GM12878 (cell line): ENCODE measurements at regions not wholly inside any gene's neighbourhood (a gene's known extent, or its start where the extent isn't known, plus 50 kb on each side); places are given as distances from the start of the nearest gene placed in this dataset.

Source experiments
- ATAC-seq: fragments of 200-7000 bp; cut with Tn5 transposase; 3 replicates; pipeline ENCODE4 v1.9.1; 2020; ENCODE audit warnings: mild to moderate bottlenecking, moderate library complexity
- BruUV-seq: library from RNA; stranded (reverse); fragments of 400-500 nt; replicated peaks from 2 replicates; lab custom pipeline; 2021; lab: Mats Ljungman, UMichigan
- CTCF ChIA-PET: fragments of 300-600 bp; sonication (Branson Sonifier 250); formaldehyde crosslinking; extraction: SDS; loops from one replicate; lab custom pipeline; 2021; ENCODE audit warnings: inconsistent platforms; lab: Yijun Ruan, JAX
- POLR2A ChIA-PET: fragments of 350-600 bp; formaldehyde crosslinking; extraction: SDS; loops from one replicate; lab custom pipeline; 2021; ENCODE audit warnings: inconsistent platforms; lab: Charles Lee
- RAD21 ChIA-PET: fragments of 300-600 bp; sonication (Branson Sonifier 250); formaldehyde crosslinking; loops from one replicate; lab custom pipeline; 2023; ENCODE audit warnings: antibody characterized with exemption; ENCODE audit not compliant: unreplicated experiment; lab: Charles Lee
- SMC1A ChIA-PET: fragments of 300-600 bp; sonication (Branson Sonifier 250); formaldehyde crosslinking; loops from one replicate; lab custom pipeline; 2023; ENCODE audit not compliant: unreplicated experiment, uncharacterized antibody; lab: Charles Lee
- DNase-seq: peaks from one replicate; pipeline ENCODE4 v3.0.0-alpha.2; 2011; ENCODE audit warnings: low read depth, low spot score
- FAIRE-seq: peaks from 3 replicates; lab custom pipeline; 2011; peaks lifted over from hg19 to GRCh38; lab: Jason Lieb, UNC
- H2AFZ ChIP-seq: 2 replicates; pipeline ENCODE4 v1.6.0; 2011; ENCODE audit warnings: low read depth, low read length, control low read depth; ENCODE audit not compliant: control insufficient read depth
- H3K27ac ChIP-seq: 2 replicates; pipeline ENCODE4 v1.5.1; 2011; ENCODE audit warnings: control low read depth; ENCODE audit not compliant: control insufficient read depth, insufficient read depth
- H3K27me3 ChIP-seq, 2 experiments: replicated peaks in 1 of 2; 2 replicates each; pipeline versions ENCODE4 v1.6.0 to v1.6.1; 2011; ENCODE audit warnings: low read length in 1 of 2; ENCODE audit not compliant: control insufficient read depth in 2 of 2, insufficient read depth in 2 of 2
- H3K36me3 ChIP-seq, 2 experiments: 2 replicates each; pipeline ENCODE4 v1.5.1; 2011; ENCODE audit warnings: low read length in 1 of 2; ENCODE audit not compliant: control insufficient read depth in 2 of 2, insufficient read depth in 2 of 2
- H3K4me1 ChIP-seq: 2 replicates; pipeline ENCODE4 v1.6.1; 2011; ENCODE audit warnings: mild to moderate bottlenecking, low read length, moderate library complexity, mixed read lengths; ENCODE audit not compliant: control insufficient read depth, insufficient read depth
- H3K4me2 ChIP-seq: 2 replicates; pipeline ENCODE4 v1.6.0; 2011; ENCODE audit warnings: control low read depth; ENCODE audit not compliant: control insufficient read depth, insufficient read depth
- H3K4me3 ChIP-seq: fragments of 200-600 bp; sonication (generic); 2 replicates; pipeline ENCODE4 v1.5.1; 2016
- H3K79me2 ChIP-seq: 2 replicates; pipeline ENCODE4 v1.6.0; 2011; ENCODE audit warnings: low read length; ENCODE audit not compliant: control insufficient read depth, insufficient read depth
- H3K9ac ChIP-seq: 2 replicates; pipeline ENCODE4 v1.8.0; 2011; ENCODE audit warnings: low read length, control low read depth, mixed read lengths; ENCODE audit not compliant: control insufficient read depth, insufficient read depth
- H3K9me3 ChIP-seq: replicated peaks from 3 replicates; pipeline ENCODE4 v1.5.1; 2011; ENCODE audit warnings: mild to moderate bottlenecking, low read length; ENCODE audit not compliant: control insufficient read depth, insufficient read depth
- H4K20me1 ChIP-seq: 2 replicates; pipeline ENCODE4 v1.6.0; 2011; ENCODE audit not compliant: control insufficient read depth, insufficient read depth
- BRCA1 ChIP-seq: IDR thresholded peaks from 2 replicates; pipeline ENCODE4 v1.6.1; 2011; ENCODE audit warnings: low read depth, low read length, improper control_type of control experiment
- DPF2 ChIP-seq: fragments of 450-650 bp; IDR thresholded peaks from 2 replicates; pipeline ENCODE4 v1.6.1; 2017; ENCODE audit warnings: mild to moderate bottlenecking
- EGR1 ChIP-seq, 2 experiments: IDR thresholded peaks; 1 replicate in 1 of 2; 2 replicates in 1 of 2; pipeline ENCODE4 v1.6.1; 2011 to 2012; ENCODE audit warnings: low read depth in 2 of 2, low read length in 2 of 2, borderline replicate concordance in 1 of 2, mild to moderate bottlenecking in 1 of 2, moderate library complexity in 1 of 2
- ESRRA ChIP-seq: IDR thresholded peaks from 2 replicates; pipeline ENCODE4 v1.6.1; 2012; ENCODE audit warnings: mild to moderate bottlenecking, low read length, improper control_type of control experiment
- ETV6 ChIP-seq, 2 experiments: fragments of 450-650 bp in 1 of 2; IDR thresholded peaks in 1 of 2; conservative IDR thresholded peaks in 1 of 2; 2 replicates each; pipeline ENCODE4 v1.6.1; 2014; ENCODE audit warnings: antibody characterized with exemption in 1 of 2, borderline replicate concordance in 1 of 2, low read depth in 1 of 2, mild to moderate bottlenecking in 1 of 2, moderate library complexity in 1 of 2
- HDGF ChIP-seq: fragments of 450-650 bp; IDR thresholded peaks from 2 replicates; pipeline ENCODE4 v1.6.1; 2016; ENCODE audit warnings: antibody characterized with exemption
- IKZF2 ChIP-seq, 2 experiments: fragments of 450-650 bp; IDR thresholded peaks; 2 replicates each; pipeline ENCODE4 v1.6.1; 2017; ENCODE audit warnings: mild to moderate bottlenecking in 2 of 2, moderate library complexity in 2 of 2
- JUNB ChIP-seq: IDR thresholded peaks from 2 replicates; pipeline ENCODE4 v1.6.1; 2016; ENCODE audit warnings: antibody characterized with exemption, mild to moderate bottlenecking
- MEF2B ChIP-seq: fragments of 450-650 bp; IDR thresholded peaks from 2 replicates; pipeline ENCODE4 v1.6.1; 2018; ENCODE audit warnings: mild to moderate bottlenecking, moderate library complexity; ENCODE audit not compliant: partially characterized antibody, poor library complexity, severe bottlenecking
- MTA2 ChIP-seq: fragments of 450-650 bp; IDR thresholded peaks from 2 replicates; pipeline ENCODE4 v1.6.1; 2016; ENCODE audit warnings: low read depth, mild to moderate bottlenecking, moderate library complexity
- MXI1 ChIP-seq: fragments of 150-350 bp; IDR thresholded peaks from 2 replicates; pipeline ENCODE4 v1.6.1; 2011; ENCODE audit warnings: low read depth, mild to moderate bottlenecking, inconsistent platforms, low read length, improper control_type of control experiment
- MYB ChIP-seq: fragments of 150-350 bp; IDR thresholded peaks from 2 replicates; pipeline ENCODE4 v1.6.1; 2014; ENCODE audit warnings: mild to moderate bottlenecking, low read depth, low read length, borderline replicate concordance
- NFXL1 ChIP-seq: fragments of 450-650 bp; IDR thresholded peaks from 2 replicates; pipeline ENCODE4 v1.6.1; 2017; ENCODE audit warnings: antibody characterized with exemption, mild to moderate bottlenecking, borderline replicate concordance
- POLR2AphosphoS2 ChIP-seq: IDR thresholded peaks from 2 replicates; pipeline ENCODE4 v1.6.1; 2011; ENCODE audit warnings: low read depth, mild to moderate bottlenecking, low read length, improper control_type of control experiment, moderate library complexity
- RAD21 ChIP-seq: IDR thresholded peaks from 2 replicates; pipeline ENCODE4 v1.6.1; 2011; ENCODE audit warnings: mild to moderate bottlenecking, low read depth, low read length, moderate library complexity; ENCODE audit not compliant: insufficient read depth
- SMAD5 ChIP-seq: IDR thresholded peaks from 2 replicates; pipeline ENCODE4 v1.6.1; 2016; ENCODE audit warnings: antibody characterized with exemption, low read depth
- SPI1 ChIP-seq: IDR thresholded peaks from 2 replicates; pipeline ENCODE4 v1.6.1; 2011; ENCODE audit warnings: low read depth, mild to moderate bottlenecking, low read length, moderate library complexity, borderline replicate concordance; ENCODE audit not compliant: insufficient read depth
- ZNF217 ChIP-seq: fragments of 450-650 bp; IDR thresholded peaks from 2 replicates; pipeline ENCODE4 v1.6.1; 2017; ENCODE audit warnings: antibody characterized with exemption, mild to moderate bottlenecking
- WGBS: methylation state at CpG from one replicate; pipeline ENCODE4 v1.1.6; 2016; ENCODE audit warnings: low lambda C conversion rate; ENCODE audit not compliant: insufficient replicate concordance, insufficient coverage; ENCODE audit errors: missing lambda C conversion rate; 5-methylcytosine and 5-hydroxymethylcytosine counted together
- in situ Hi-C: fragments of 300-500 bp; cut with MboI; formaldehyde crosslinking; loops from 9 replicates; pipeline ENCODE4 v1.14.3; 2018; ENCODE audit warnings: mixed read lengths
- intact Hi-C: fragments of 100-400 bp; cut with micrococcal nuclease; formaldehyde crosslinking; loops from one replicate; pipeline ENCODE4 v1.14.2; 2022; ENCODE audit not compliant: unreplicated experiment
- TF ChIP-seq, protein P1 (sequence below): fragments of 450-650 bp; IDR thresholded peaks from 2 replicates; pipeline ENCODE4 v1.6.1; 2017; ENCODE audit warnings: antibody characterized with exemption, mild to moderate bottlenecking, moderate library complexity

DNA sequence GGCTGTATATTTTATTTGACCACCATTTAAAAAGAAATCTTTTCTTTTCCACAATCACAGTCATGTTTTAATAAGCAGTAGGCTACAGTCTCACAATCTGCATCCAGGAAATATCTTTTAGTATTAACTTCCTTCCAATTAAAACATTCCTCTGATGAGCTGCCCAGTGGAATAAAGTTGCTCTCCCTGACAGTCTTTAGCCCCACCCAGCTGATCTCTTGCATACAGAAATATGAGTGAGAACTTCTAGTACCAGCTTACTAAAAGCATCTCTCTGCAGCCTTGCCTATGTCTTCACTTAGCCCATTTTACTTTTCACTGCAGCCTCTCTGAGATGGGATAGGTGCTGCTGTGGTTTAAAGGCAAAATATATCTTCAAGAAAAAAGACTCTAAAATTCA lies 143.4 kb upstream of the ANO3 start (continued):
- TF ChIP-seq, protein P1, sequence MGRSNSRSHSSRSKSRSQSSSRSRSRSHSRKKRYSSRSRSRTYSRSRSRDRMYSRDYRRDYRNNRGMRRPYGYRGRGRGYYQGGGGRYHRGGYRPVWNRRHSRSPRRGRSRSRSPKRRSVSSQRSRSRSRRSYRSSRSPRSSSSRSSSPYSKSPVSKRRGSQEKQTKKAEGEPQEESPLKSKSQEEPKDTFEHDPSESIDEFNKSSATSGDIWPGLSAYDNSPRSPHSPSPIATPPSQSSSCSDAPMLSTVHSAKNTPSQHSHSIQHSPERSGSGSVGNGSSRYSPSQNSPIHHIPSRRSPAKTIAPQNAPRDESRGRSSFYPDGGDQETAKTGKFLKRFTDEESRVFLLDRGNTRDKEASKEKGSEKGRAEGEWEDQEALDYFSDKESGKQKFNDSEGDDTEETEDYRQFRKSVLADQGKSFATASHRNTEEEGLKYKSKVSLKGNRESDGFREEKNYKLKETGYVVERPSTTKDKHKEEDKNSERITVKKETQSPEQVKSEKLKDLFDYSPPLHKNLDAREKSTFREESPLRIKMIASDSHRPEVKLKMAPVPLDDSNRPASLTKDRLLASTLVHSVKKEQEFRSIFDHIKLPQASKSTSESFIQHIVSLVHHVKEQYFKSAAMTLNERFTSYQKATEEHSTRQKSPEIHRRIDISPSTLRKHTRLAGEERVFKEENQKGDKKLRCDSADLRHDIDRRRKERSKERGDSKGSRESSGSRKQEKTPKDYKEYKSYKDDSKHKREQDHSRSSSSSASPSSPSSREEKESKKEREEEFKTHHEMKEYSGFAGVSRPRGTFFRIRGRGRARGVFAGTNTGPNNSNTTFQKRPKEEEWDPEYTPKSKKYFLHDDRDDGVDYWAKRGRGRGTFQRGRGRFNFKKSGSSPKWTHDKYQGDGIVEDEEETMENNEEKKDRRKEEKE: no peak
- TF ChIP-seq SMAD5: no peak
- TF ChIP-seq DPF2: no peak
- no peak for TF ChIP-seq NFXL1
- no peak for TF ChIP-seq RAD21
- no peak for TF ChIP-seq HDGF
- TF ChIP-seq ETV6 (conservative IDR thresholded peaks at IDR 0.05 in 1 of 2, IDR thresholded peaks at IDR 0.05 in 1 of 2; ENCODE audit: borderline replicate concordance in 1 of 2, low read depth in 1 of 2): no peak

GRCh38 chr11:26191193-26191592 lies 140.7 kb upstream of the ANO3 start:
- no peak overlapping the region for H3K4me3 ChIP-seq
- ChIA-PET RAD21 (no interaction called here), CTCF (no interaction called here), POLR2A (no interaction called here), SMC1A (no interaction called here)
- H3K79me2 ChIP-seq: no peaks in the 10 kb centered on the region
- no peaks in the 10 kb centered on the region for H3K27me3 ChIP-seq
- ATAC-seq (peak; percentile 57), FAIRE-seq (no peak), DNase-seq (no peak)
- in situ Hi-C loops: no loop called here
- no TSS peak for BruUV-seq
- H3K9me3 ChIP-seq: no peaks in the 10 kb centered on the region
- H3K36me3 ChIP-seq: no peaks in the 10 kb centered on the region
- H3K4me1 ChIP-seq: no peaks in the 10 kb centered on the region
- H3K27ac ChIP-seq: no peak overlapping the region
- intact Hi-C loops: no loop called here
- no peak overlapping the region for H2AFZ ChIP-seq
- no peaks in the 10 kb centered on the region for H4K20me1 ChIP-seq
- no peak for TF ChIP-seq EGR1 (IDR thresholded peaks at IDR 0.05; ENCODE audit: borderline replicate concordance in 1 of 2, low read depth in 2 of 2, low read length in 2 of 2)
- TF ChIP-seq MYB: no peak
- TF ChIP-seq JUNB: peak; percentile 75
- no peak for TF ChIP-seq ESRRA
- no peak for TF ChIP-seq MXI1
- no peak for TF ChIP-seq MEF2B
- TF ChIP-seq IKZF2 (IDR thresholded peaks at IDR 0.05): 0 out of 4 replicates have a peak, but pooled peaks of 1 of the 2 experiments have one; percentile 13
- no peak for TF ChIP-seq BRCA1
- peak; percentile 53; the same call in 1 of the 2 replicates for TF ChIP-seq SPI1
- TF ChIP-seq MTA2: no peak
- TF ChIP-seq ZNF217: no peak
- no peak for TF ChIP-seq POLR2AphosphoS2
- WGBS: 23% methylated on average over 6 of the region's 6 CpGs
- no peak overlapping the region for H3K9ac ChIP-seq
- H3K4me2 ChIP-seq: no peak overlapping the region
